ENCODE measurements at regions not wholly inside any gene's neighbourhood (a gene's known extent, or its start where the extent isn't known, plus 50 kb on each side); places are given as distances from the start of the nearest gene placed in this dataset.

GRCh38 chr20:7038029-7038428 lies 270.5 kb downstream of the BMP2 start:
- TF ChIP-seq CTCF (IDR thresholded peaks at IDR 0.05) (no peak), POLR2A (IDR thresholded peaks at IDR 0.05) (no peak)

Data from uterus (tissue), 2 donors.